Stimulated activated naive CD8-positive, alpha-beta T cell treated with anti-CD3 and anti-CD28 coated beads, Interleukin-15, Interleukin-2, amounts not matched to agents 100 ng/mL and 50 ng/mL, for 24 hours (primary cell): ENCODE measurements at regions not wholly inside any gene's neighbourhood (a gene's known extent, or its start where the extent isn't known, plus 50 kb on each side); places are given as distances from the start of the nearest gene placed in this dataset.
"Not testable (repeated sequence)": the region's sequence is repeated elsewhere in the genome, so short reads cannot be mapped to it uniquely, and the experiment has no call there.

Experiments used
- H3K27ac Mint-ChIP-seq: one replicate; pipeline ENCODE4 v1.8.0; 2021; ENCODE audit warnings: mild to moderate bottlenecking, mixed read lengths
- H3K27me3 Mint-ChIP-seq: one replicate; pipeline ENCODE4 v1.8.0; 2021; ENCODE audit warnings: mixed read lengths
- H3K36me3 Mint-ChIP-seq: one replicate; pipeline ENCODE4 v1.8.0; 2021; ENCODE audit warnings: low read depth, mixed read lengths
- H3K4me1 Mint-ChIP-seq: one replicate; pipeline ENCODE4 v1.8.0; 2021; ENCODE audit warnings: low read depth, mixed read lengths
- H3K4me3 Mint-ChIP-seq: one replicate; pipeline ENCODE4 v1.8.0; 2021; ENCODE audit warnings: mild to moderate bottlenecking, mixed read lengths
- H3K9me3 Mint-ChIP-seq: one replicate; pipeline ENCODE4 v1.8.0; 2021; ENCODE audit warnings: mixed read lengths

DNA sequence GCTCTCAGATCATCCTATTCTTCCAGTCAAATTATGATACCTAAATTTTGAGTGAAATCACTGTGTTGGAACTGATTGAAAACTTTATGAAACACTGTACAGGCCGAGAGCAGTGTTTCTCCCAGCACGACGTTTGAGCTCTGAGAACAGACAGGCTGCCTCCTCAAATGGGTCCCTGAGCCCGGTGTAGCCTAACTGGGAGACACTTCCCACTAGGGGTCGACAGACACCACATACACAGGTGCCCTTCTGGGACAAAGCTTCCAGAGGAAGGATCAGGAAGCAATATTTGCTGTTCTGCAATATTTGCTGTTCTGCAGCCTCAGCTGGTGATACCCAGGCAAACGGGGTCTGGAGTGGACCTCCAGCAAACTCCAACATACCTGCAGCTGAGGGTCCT lies 392.5 kb upstream of the PBX1 start:
- not testable (repeated sequence) for H3K27ac Mint-ChIP-seq, H3K4me3 Mint-ChIP-seq, H3K36me3 Mint-ChIP-seq, H3K27me3 Mint-ChIP-seq, H3K4me1 Mint-ChIP-seq
- H3K9me3 Mint-ChIP-seq, result peaks cover 32% of the 10 kb centered on the region

DNA sequence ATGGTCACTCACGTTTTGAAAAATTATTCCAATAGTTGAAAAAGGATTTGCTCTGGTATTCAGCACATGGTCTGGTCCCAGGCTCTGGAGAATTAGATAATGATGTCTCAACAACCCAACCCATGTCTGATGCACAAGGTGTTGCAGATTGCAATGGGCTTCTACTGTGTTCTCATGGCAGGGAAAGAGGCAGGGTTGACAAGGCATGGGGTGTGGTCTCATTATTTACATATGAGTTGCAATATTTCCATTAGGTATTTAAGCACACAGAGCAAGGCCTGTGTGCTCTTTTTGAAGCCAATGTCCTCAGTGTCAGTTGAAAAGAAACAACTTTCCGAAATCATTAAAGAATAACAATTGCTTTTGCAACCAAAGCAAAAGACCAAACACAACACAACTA lies 381.9 kb upstream of the PBX1 start:
- Mint-ChIP-seq H3K4me3 (no peak overlapping the region), H3K9me3 (peaks cover 37% of the 10 kb centered on the region), H3K27me3 (no peaks in the 10 kb centered on the region), H3K4me1 (no peaks in the 10 kb centered on the region), H3K27ac (no peak overlapping the region), H3K36me3 (no peaks in the 10 kb centered on the region)

DNA sequence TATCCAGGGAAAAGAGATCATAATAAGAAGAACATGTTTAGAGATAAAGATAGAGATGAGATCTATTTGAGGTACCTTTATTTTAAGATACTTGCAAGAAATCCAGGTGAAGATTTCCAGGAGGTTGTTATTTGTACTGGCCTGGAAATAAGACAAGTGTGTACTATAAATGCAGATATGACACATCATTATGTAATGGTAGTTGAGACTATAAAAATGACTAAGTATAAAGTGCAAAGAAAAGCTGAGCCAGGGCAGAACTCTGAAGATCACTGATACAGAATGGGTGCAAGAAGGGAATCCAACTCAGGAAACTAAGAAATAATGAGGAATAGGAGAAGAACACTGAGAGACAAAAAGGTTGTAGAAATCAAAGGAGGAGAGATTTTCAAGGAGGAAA lies 378.2 kb upstream of the PBX1 start:
- H3K4me1 Mint-ChIP-seq, result no peaks in the 10 kb centered on the region
- peaks cover 37% of the 10 kb centered on the region for H3K9me3 Mint-ChIP-seq
- no peak overlapping the region for H3K27ac Mint-ChIP-seq
- H3K36me3 Mint-ChIP-seq, result no peaks in the 10 kb centered on the region
- no peak overlapping the region for H3K4me3 Mint-ChIP-seq
- no peaks in the 10 kb centered on the region for H3K27me3 Mint-ChIP-seq

DNA sequence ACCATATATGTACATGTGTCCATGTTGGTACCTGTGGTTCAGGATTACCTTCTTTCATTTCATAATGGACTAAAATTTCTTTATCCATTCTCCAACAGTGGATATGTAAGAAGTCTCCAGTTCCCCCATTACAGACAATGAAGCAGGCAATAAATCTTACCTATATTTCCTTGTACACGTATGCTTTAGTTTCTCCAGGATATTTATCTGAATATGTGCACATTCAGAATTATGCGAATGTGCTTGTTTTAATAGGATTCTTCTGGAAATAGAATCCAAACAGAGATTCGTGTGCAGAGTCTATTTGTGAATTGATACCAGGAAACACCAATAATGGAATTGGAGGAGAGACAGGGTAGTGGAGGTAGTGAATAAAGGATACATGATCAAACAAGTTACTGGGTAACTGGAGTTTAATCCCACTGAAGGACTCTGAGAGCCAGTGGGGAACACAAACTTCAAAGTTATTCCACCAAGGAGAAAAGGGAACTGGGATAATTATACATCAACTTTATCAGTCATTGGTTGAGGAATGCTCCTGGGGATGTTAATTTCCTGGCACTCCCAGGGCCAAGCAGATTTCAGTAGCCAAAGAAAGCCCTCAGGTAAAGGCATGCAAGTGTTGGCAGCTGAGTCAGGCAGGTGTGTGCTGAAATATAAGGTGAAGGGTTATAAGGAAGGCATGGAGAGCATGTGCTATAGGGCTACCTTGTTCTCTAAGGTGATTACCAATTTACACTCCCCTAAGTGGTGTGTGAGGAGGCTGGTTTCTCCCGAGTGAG lies 374.9 kb upstream of the PBX1 start:
- H3K4me3 Mint-ChIP-seq, result no peak overlapping the region
- no peaks in the 10 kb centered on the region for H3K27me3 Mint-ChIP-seq
- no peak overlapping the region for H3K27ac Mint-ChIP-seq
- H3K9me3 Mint-ChIP-seq, result peaks cover 27% of the 10 kb centered on the region
- no peaks in the 10 kb centered on the region for H3K36me3 Mint-ChIP-seq
- no peaks in the 10 kb centered on the region for H3K4me1 Mint-ChIP-seq

DNA sequence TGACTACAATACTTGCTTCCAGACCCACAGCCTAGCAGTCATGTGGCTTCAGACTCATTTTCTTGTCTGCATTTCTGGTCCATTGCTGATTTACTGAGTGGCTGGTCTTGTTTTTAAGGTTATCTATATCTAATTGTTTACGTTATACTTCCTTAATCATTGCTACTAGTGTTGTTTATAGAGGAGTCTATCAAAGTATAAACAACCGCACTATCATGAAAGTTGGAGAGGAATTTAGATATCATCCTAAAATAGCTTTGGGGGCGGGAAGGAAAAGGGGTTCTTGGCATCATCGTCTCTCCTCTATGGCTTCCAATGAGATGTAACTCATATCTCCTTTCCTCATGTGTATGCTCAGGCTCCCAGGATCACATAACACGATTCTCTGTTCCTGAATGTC lies 372.1 kb upstream of the PBX1 start:
- no peak overlapping the region for H3K4me3 Mint-ChIP-seq
- peaks cover 19% of the 10 kb centered on the region for H3K9me3 Mint-ChIP-seq
- no peaks in the 10 kb centered on the region for H3K27me3 Mint-ChIP-seq
- H3K27ac Mint-ChIP-seq, result no peak overlapping the region
- H3K36me3 Mint-ChIP-seq, result no peaks in the 10 kb centered on the region
- H3K4me1 Mint-ChIP-seq, result no peaks in the 10 kb centered on the region

DNA sequence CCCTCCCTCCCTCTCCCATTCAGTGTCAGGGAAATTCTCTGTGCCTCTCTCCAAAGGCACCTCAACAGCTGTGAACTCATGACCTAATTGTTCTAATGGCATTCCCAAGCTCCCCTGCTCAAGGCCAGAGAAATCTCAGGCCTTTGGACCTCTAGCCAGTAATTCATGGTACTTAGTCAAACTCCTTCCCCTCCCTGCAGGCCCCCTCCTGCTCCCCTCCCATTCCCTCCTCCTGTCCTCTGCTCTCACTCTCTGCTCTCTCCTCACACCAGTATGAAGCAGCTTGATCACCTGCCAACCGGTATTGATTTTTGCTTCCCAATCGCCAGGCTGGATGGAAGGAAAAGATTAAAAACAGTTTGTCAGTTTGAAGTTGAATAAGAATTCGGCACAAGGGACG lies 370.5 kb upstream of the PBX1 start:
- Mint-ChIP-seq H3K27me3 (no peaks in the 10 kb centered on the region), H3K27ac (no peak overlapping the region), H3K9me3 (peaks cover 21% of the 10 kb centered on the region), H3K4me3 (no peak overlapping the region), H3K4me1 (no peaks in the 10 kb centered on the region), H3K36me3 (no peaks in the 10 kb centered on the region)

DNA sequence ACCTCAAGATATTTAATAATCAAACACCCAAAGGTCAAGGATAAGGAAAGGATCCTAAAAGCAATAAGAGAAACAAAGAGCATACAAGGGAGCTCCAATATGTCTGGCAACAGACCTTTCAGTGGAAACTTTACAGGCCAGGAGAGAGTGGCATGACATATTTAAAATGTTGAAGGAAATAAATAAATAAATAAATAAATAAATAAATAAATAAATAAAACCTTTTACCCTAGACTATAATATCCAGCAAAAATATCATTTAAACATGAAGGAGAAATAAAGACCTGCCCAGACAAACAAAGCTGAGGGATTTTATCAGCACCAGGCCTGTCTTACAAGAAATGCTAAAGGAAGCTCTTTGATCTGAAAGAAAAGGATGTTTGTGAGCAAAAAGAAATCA lies 367.8 kb upstream of the PBX1 start:
- no peaks in the 10 kb centered on the region for H3K36me3 Mint-ChIP-seq
- H3K9me3 Mint-ChIP-seq, result peaks cover 17% of the 10 kb centered on the region
- no peak overlapping the region for H3K4me3 Mint-ChIP-seq
- no peaks in the 10 kb centered on the region for H3K27me3 Mint-ChIP-seq
- H3K27ac Mint-ChIP-seq, result no peak overlapping the region
- no peaks in the 10 kb centered on the region for H3K4me1 Mint-ChIP-seq

DNA sequence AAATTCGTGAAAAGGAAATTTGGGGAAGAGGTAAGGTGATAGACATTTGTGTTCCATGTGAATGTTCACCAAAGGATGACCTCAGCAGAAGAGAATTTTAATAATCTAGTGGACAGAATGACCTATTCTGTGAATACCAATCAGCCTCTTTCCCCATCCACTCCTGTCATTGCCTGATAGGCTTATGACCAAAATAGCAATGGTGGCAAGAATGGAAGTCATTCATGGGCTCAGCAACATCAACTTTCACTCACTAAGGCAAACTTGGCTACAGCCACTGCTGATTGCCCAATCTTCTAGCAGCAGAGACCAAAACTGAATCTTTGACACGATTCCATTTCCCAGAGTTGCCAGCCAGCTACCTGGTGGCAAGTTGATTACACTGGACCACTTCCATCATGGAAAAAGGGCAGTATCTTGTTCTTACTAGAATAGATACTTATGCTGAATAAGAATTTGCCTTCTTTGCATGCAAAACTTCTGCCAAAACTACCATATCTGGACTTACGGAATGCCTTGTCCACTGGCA lies 348.7 kb upstream of the PBX1 start:
- Mint-ChIP-seq H3K4me3 (no peak overlapping the region), H3K27ac (no peak overlapping the region), H3K27me3 (no peaks in the 10 kb centered on the region), H3K9me3 (peaks cover under 1% of the 10 kb centered on the region), H3K36me3 (no peaks in the 10 kb centered on the region), H3K4me1 (no peaks in the 10 kb centered on the region)

DNA sequence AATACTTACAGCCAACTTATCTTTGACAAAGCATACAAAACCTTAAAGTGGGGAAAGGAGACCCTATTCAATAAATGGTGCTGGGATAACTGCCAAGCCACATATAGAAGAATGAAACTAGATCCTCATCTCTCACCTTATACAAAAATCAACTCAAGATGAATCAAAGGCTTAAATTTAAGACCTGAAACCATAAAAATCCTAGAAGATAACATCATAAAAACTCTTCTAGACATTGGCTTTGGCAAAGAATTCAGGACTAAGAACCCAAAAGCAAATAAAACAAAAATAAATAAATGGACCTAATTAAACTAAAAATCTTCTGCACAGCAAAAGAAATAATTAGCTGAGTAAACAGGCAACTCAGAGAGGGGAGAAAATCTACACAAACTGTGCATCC lies 335.6 kb upstream of the PBX1 start:
- Mint-ChIP-seq H3K27ac (no peak overlapping the region), H3K4me3 (no peak overlapping the region), H3K36me3 (no peaks in the 10 kb centered on the region), H3K4me1 (no peaks in the 10 kb centered on the region), H3K9me3 (peaks cover 7% of the 10 kb centered on the region), H3K27me3 (no peaks in the 10 kb centered on the region)

DNA sequence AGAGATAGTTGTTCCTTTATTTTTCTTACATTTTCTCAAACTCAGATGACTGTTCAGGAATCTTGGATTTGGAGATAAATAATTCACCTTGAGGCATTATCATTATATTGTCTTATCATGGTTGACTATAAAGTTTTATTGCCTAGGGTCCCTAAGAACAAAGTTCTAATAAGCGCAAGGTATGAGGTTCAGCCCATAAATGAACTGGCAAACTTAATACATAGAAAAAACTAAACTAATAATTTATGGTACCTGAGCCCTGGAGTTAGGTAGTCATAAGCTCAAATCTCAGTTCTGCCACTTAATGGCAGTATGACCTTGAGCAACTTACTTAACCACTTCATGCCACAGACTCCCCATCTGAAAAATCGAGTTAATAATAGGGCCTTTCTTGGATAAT lies 334.0 kb upstream of the PBX1 start:
- Mint-ChIP-seq H3K4me1 (no peaks in the 10 kb centered on the region), H3K27me3 (no peaks in the 10 kb centered on the region), H3K27ac (no peak overlapping the region), H3K4me3 (no peak overlapping the region), H3K36me3 (no peaks in the 10 kb centered on the region), H3K9me3 (peaks cover 4% of the 10 kb centered on the region)

DNA sequence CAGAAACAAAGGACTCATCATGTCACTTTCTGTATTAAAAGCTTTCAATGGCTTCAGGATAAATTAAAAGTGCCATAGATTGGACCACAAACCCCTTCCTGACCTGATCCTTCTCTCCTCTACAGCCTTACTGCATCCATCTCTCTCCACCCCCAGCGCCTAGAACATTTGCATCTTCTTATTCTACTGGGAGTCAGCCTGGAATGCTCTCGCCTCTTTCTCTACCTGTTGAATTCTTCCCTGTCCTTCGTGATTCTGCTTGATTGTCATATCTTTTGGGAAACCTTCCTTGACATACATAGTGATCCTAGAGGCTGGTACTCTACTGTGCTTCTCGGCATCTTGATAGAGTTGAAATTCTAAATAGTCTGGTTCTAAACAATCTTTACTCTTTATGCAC lies 332.0 kb upstream of the PBX1 start:
- no peak overlapping the region for H3K4me3 Mint-ChIP-seq
- H3K36me3 Mint-ChIP-seq, result no peaks in the 10 kb centered on the region

DNA sequence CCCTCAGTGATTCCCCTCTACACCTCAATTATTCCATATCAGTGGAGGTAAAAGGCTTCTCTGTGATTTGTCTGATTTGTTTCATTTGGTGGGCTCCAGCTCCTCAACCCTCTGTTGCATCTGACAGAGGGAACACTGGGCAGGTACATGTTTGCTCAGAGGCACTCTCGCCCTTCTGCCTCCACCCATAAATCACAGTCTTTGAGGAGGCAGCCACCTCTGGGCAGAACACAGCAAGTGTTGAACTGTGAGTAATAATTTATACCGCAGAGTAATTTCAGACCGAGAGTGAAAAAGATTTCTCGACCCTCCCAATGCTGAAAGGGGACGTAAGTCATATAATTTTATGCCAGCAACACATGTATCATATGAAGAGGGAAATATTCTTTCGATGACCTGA lies 330.1 kb upstream of the PBX1 start:
- no peaks in the 10 kb centered on the region for H3K4me1 Mint-ChIP-seq
- H3K36me3 Mint-ChIP-seq, result no peaks in the 10 kb centered on the region
- H3K4me3 Mint-ChIP-seq, result no peak overlapping the region
- no peak overlapping the region for H3K27ac Mint-ChIP-seq
- H3K27me3 Mint-ChIP-seq, result no peaks in the 10 kb centered on the region
- H3K9me3 Mint-ChIP-seq, result peaks cover 4% of the 10 kb centered on the region

More for the DNA sequence above, 332.0 kb upstream of the PBX1 start:
- Mint-ChIP-seq H3K9me3 (peaks cover 8% of the 10 kb centered on the region), H3K27ac (no peak overlapping the region), H3K4me1 (no peaks in the 10 kb centered on the region), H3K27me3 (no peaks in the 10 kb centered on the region)

DNA sequence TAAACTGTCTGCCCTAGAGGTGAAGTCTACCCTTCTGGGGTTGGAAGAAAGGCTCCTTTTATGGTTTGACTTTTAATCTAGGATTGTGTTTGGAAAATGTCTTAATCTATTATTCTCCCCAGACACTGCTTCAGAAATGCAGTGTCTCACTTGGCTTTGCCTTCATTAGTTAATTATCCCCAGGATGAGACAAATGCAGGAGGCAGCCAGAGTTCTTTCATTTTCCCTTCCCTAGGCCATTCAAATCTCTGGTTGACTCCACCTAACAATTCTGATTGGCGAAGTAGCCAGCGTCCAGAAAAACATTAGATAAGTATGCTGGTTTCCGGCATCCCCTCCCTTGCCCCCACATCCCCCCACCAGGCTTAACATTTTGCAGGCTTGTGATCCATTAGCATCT lies 325.8 kb upstream of the PBX1 start:
- no peaks in the 10 kb centered on the region for H3K27me3 Mint-ChIP-seq
- no peaks in the 10 kb centered on the region for H3K4me1 Mint-ChIP-seq
- peaks cover 4% of the 10 kb centered on the region for H3K9me3 Mint-ChIP-seq
- H3K4me3 Mint-ChIP-seq, result no peak overlapping the region
- H3K27ac Mint-ChIP-seq, result no peak overlapping the region
- H3K36me3 Mint-ChIP-seq, result no peaks in the 10 kb centered on the region

DNA sequence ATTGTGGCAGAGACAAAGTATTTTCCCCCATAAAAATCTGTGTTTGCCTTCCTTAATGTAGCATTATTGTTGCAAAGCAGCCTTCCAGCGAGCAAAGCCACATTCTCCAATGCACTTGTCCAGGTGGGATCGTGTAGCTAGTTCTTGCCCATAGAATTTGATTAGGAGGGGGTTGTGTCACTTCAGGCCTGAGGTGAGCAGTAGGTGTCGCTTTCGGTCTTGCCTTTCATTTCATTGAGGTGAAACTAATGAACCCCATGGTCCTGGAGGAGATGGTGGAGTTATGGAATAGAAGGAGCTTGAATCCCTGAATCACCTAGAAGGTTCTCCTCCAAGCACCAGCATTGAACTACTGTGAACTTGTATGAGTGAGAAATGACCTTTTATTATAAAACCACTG lies 318.9 kb upstream of the PBX1 start:
- Mint-ChIP-seq H3K27ac (no peak overlapping the region), H3K36me3 (no peaks in the 10 kb centered on the region), H3K4me3 (no peak overlapping the region), H3K27me3 (no peaks in the 10 kb centered on the region), H3K9me3 (peaks cover 7% of the 10 kb centered on the region), H3K4me1 (no peaks in the 10 kb centered on the region)

DNA sequence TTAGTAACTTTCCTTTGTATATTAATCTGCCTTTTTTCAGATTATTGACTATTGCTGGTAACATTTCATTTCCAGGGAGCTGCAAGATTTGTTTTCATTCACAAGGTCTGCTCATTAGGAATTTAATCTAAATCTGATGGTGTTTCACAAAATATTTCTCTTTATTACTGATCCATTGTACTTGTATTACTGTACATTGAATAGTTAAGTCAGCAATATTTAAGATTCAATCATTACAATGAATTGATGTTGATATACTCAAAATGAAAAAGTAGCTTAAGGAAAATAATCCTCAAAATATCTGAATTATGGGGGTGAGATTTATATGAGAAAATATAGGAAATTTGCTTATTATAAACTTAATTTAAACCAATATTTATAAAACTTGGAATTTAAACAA lies 308.6 kb upstream of the PBX1 start:
- Mint-ChIP-seq H3K9me3 (peaks cover 18% of the 10 kb centered on the region), H3K36me3 (no peaks in the 10 kb centered on the region), H3K27me3 (no peaks in the 10 kb centered on the region), H3K27ac (no peak overlapping the region), H3K4me1 (no peaks in the 10 kb centered on the region), H3K4me3 (no peak overlapping the region)

DNA sequence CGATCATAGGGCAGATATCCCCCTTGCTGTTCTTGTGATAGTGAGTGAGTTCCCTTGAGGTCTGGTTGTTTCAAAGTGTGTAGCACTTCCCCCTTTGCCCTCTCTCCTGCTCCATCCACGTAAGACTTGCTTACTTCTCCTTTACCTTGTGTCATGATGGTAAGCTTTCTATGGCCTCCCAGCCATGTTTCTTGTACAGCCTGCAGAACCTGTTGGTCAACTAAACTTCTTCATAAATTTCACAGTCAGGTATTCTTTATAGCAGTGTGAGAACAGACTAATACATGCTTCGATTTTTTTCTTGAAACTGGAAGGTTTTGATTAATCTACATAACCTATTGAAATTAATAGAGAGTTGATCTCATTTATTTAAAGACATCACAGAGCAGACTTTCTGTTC lies 302.5 kb upstream of the PBX1 start:
- no peaks in the 10 kb centered on the region for H3K36me3 Mint-ChIP-seq
- peaks cover 19% of the 10 kb centered on the region for H3K9me3 Mint-ChIP-seq
- no peak overlapping the region for H3K4me3 Mint-ChIP-seq
- H3K27ac Mint-ChIP-seq, result no peak overlapping the region
- H3K27me3 Mint-ChIP-seq, result no peaks in the 10 kb centered on the region
- no peaks in the 10 kb centered on the region for H3K4me1 Mint-ChIP-seq
